ENCODE measurements at regions not wholly inside any gene's neighbourhood (a gene's known extent, or its start where the extent isn't known, plus 50 kb on each side); places are given as distances from the start of the nearest gene placed in this dataset.
"Not testable (repeated sequence)": the region's sequence is repeated elsewhere in the genome, so short reads cannot be mapped to it uniquely, and the experiment has no call there.

DNA sequence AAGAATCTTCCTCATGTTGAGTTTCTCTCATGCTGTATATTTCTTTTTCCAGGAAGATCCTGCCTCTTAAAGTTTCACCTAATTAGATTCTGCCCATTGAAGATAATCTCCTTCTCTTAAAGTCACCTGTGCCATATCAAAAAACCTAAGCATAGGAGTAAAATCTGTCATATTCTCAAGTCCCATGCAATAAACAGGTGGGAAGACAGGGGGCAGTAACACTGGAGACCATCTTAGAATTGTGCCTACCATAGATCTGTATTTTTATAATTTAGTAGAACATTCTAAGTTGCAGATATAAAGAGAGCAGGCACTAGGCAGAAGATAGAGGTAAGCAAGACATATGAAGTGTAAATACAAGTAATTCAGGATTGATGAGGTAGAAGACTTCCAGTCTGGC, 763.5 kb upstream of the MANEA start:
- TF ChIP-seq, protein P1, sequence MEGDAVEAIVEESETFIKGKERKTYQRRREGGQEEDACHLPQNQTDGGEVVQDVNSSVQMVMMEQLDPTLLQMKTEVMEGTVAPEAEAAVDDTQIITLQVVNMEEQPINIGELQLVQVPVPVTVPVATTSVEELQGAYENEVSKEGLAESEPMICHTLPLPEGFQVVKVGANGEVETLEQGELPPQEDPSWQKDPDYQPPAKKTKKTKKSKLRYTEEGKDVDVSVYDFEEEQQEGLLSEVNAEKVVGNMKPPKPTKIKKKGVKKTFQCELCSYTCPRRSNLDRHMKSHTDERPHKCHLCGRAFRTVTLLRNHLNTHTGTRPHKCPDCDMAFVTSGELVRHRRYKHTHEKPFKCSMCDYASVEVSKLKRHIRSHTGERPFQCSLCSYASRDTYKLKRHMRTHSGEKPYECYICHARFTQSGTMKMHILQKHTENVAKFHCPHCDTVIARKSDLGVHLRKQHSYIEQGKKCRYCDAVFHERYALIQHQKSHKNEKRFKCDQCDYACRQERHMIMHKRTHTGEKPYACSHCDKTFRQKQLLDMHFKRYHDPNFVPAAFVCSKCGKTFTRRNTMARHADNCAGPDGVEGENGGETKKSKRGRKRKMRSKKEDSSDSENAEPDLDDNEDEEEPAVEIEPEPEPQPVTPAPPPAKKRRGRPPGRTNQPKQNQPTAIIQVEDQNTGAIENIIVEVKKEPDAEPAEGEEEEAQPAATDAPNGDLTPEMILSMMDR (IDR thresholded peaks at IDR 0.05; ENCODE audit: unreplicated experiment): peak; percentile 52
- H3K36me3 Mint-ChIP-seq (ENCODE audit: low read depth, unreplicated experiment): no peaks in the 10 kb centered on the region
- H3K4me3 Mint-ChIP-seq (ENCODE audit: unreplicated experiment): no peak overlapping the region
- DNase-seq (ENCODE audit: low spot score): no peak
- no peaks in the 10 kb centered on the region for H3K9me3 Mint-ChIP-seq (ENCODE audit: unreplicated experiment)
- no peak overlapping the region for H3K27ac Mint-ChIP-seq (ENCODE audit: unreplicated experiment)
- no peaks in the 10 kb centered on the region for H3K4me1 Mint-ChIP-seq (ENCODE audit: unreplicated experiment)
- H3K27me3 Mint-ChIP-seq (ENCODE audit: unreplicated experiment): no peaks in the 10 kb centered on the region

DNA sequence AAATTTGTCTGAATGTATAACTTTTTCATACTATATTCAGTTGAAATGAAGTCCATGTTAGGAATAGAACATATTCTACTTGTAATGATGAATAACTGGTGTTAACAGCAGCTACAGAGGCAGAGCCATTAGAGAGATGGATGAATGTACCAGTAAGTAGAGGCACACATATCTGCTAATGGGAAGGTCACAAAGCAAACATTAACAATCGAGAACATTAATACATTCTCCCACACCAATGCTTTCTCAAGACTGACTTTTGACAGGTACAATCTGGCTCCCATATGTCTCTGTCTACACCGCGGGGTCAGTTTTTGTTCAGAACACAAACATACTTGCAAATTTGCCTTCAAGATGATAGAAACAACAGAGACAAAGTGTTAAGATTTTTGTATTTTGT, 776.0 kb upstream of the MANEA start:
- Mint-ChIP-seq H3K27ac (ENCODE audit: unreplicated experiment) (no peak overlapping the region), H3K36me3 (ENCODE audit: low read depth, unreplicated experiment) (no peaks in the 10 kb centered on the region), H3K9me3 (ENCODE audit: unreplicated experiment) (no peaks in the 10 kb centered on the region), H3K4me1 (ENCODE audit: unreplicated experiment) (no peaks in the 10 kb centered on the region), H3K4me3 (ENCODE audit: unreplicated experiment) (no peak overlapping the region), H3K27me3 (ENCODE audit: unreplicated experiment) (no peaks in the 10 kb centered on the region)
- TF ChIP-seq, protein P1 (IDR thresholded peaks at IDR 0.05; ENCODE audit: unreplicated experiment): no peak
- no peak for DNase-seq (ENCODE audit: low spot score)

DNA sequence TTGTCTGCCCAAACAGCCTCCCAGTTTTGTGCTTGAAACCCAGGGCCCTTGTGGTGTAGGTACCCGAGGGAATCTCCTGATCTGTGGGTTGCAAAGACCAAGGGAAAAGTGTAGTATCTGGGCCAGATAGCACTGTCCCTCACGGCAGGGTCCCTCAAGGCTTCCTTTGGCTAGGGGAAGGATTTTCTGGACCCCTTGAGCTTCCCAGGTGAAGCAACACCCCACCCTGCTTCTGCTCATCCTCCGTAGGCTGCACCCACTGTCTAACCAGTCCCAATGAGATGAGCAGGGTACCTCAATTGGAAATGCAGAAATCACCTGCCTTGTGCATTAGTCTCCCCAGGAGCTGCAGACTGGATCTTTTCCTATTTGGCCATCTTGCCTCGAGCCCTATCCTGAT, 791.8 kb upstream of the MANEA start:
- Mint-ChIP-seq H3K27ac (ENCODE audit: unreplicated experiment) (no peak overlapping the region), H3K4me3 (ENCODE audit: unreplicated experiment) (no peak overlapping the region), H3K9me3 (ENCODE audit: unreplicated experiment) (no peaks in the 10 kb centered on the region), H3K36me3 (ENCODE audit: low read depth, unreplicated experiment) (no peaks in the 10 kb centered on the region), H3K27me3 (ENCODE audit: unreplicated experiment) (peaks cover 1% of the 10 kb centered on the region), H3K4me1 (ENCODE audit: unreplicated experiment) (no peaks in the 10 kb centered on the region)
- no peak for DNase-seq (ENCODE audit: low spot score)
- TF ChIP-seq, protein P1 (IDR thresholded peaks at IDR 0.05; ENCODE audit: unreplicated experiment): no peak

DNA sequence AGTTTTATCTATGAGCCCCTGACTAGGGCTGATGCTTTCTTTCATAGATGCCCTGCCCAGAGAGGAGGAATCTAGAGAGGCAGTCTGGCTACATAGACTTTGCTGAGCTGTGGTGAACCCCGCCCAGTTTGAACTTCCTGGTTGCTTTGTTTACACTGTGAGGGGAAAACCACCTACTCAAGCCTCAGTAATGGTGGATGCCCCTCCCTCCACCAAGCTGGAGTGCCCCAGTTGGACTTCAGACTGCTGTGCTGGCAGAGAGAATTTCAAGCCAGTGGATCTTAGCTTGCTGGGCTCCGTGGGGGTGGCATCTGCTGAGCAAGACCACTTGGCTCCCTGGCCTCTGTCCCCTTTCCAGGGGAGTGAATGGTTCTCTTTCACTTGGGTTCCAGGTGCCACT, 792.3 kb upstream of the MANEA start:
- not testable (repeated sequence) for H3K36me3 Mint-ChIP-seq (ENCODE audit: low read depth, unreplicated experiment); H3K9me3 Mint-ChIP-seq (ENCODE audit: unreplicated experiment); H3K4me3 Mint-ChIP-seq (ENCODE audit: unreplicated experiment); H3K4me1 Mint-ChIP-seq (ENCODE audit: unreplicated experiment); DNase-seq (ENCODE audit: low spot score); H3K27ac Mint-ChIP-seq (ENCODE audit: unreplicated experiment); H3K27me3 Mint-ChIP-seq (ENCODE audit: unreplicated experiment)

DNA sequence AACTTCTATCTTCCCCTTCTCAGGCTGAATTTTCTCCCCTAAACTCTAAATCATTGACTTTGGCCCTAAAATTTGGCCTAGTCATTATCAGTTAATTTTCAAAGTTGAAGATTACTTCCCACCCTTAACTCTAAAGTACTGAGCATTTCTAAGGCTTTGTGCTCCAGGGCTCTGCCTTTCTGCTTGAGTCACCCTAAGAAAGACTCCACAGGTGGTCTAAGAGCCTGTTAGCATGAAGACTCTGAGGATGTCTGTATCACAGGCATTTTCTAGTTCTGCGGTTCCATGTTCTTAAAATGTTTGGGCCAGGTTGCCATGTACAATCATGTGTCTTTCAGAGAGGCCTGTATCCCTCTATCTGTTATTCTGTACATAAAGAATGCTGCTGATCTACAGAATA, 808.1 kb upstream of the MANEA start:
- Mint-ChIP-seq H3K4me1 (ENCODE audit: unreplicated experiment) (no peaks in the 10 kb centered on the region), H3K27ac (ENCODE audit: unreplicated experiment) (no peak overlapping the region), H3K9me3 (ENCODE audit: unreplicated experiment) (no peaks in the 10 kb centered on the region), H3K4me3 (ENCODE audit: unreplicated experiment) (no peak overlapping the region), H3K27me3 (ENCODE audit: unreplicated experiment) (no peaks in the 10 kb centered on the region), H3K36me3 (ENCODE audit: low read depth, unreplicated experiment) (no peaks in the 10 kb centered on the region)
- no peak for DNase-seq (ENCODE audit: low spot score)
- TF ChIP-seq, protein P1 (IDR thresholded peaks at IDR 0.05; ENCODE audit: unreplicated experiment): no peak

All from endothelial cell (in vitro differentiated cells).